ENCODE measurements at regions not wholly inside any gene's neighbourhood (a gene's known extent, or its start where the extent isn't known, plus 50 kb on each side); places are given as distances from the start of the nearest gene placed in this dataset.

- no peak overlapping the region for H2AK5ac ChIP-seq (ENCODE audit: low read depth, low read length)
- no peaks in the 10 kb centered on the region for H3K79me2 ChIP-seq (ENCODE audit: control insufficient read depth in 1 of 2, insufficient read depth in 2 of 2, low read length in 2 of 2)
- no peak overlapping the region for H2AFZ ChIP-seq (ENCODE audit: low read length)
- no peaks in the 10 kb centered on the region for H3K23me2 ChIP-seq (ENCODE audit: low read depth, low read length)
- no peaks in the 10 kb centered on the region for H3K4me1 ChIP-seq (replicated peaks in 1 of 4; ENCODE audit: control insufficient read depth in 3 of 4, insufficient read depth in 4 of 4, low read length in 3 of 4)
- H4K8ac ChIP-seq (ENCODE audit: extremely low read depth, insufficient read depth, low read length): no peak overlapping the region
- WGBS, 2 experiments (ENCODE audit: extremely low coverage in 1 of 2, insufficient coverage in 1 of 2, insufficient read length in 1 of 2, insufficient replicate concordance in 2 of 2, low coverage in 1 of 2, low lambda C conversion rate in 2 of 2, missing lambda C conversion rate in 1 of 2): 91% methylated on average over 4 of the region's 4 CpGs; no CpG with 5 or more reads in 1 of the 2 experiments
- DNase-seq (ENCODE audit: low read depth in 1 of 2, low spot score in 2 of 2) (no peak), FAIRE-seq (no peak)
- no peak overlapping the region for H3K4me2 ChIP-seq (ENCODE audit: insufficient read depth in 1 of 2, low read depth in 2 of 2, low read length in 2 of 2)
- no peak overlapping the region for H3K14ac ChIP-seq (ENCODE audit: insufficient read length)
- CTCF ChIA-PET (ENCODE audit: partially characterized antibody): interaction anchor here (1.3 kb wide), 1 partner anchor 54 kb away, joined by 5 read pairs; no protein-coding TSS in a partner anchor
- POLR2A ChIA-PET (ENCODE audit: partially characterized antibody): no interaction called here
- no peak overlapping the region for H3K27ac ChIP-seq (ENCODE audit: low read depth, low read length)
- H3K4me3 ChIP-seq (ENCODE audit: extremely low read depth in 1 of 4, insufficient read depth in 2 of 4, low read depth in 3 of 4, low read length in 4 of 4): no peak overlapping the region
- no peak overlapping the region for H4K91ac ChIP-seq (replicated peaks; ENCODE audit: insufficient read length, low read length)
- H3K18ac ChIP-seq (ENCODE audit: extremely low read depth, low read length): no peak overlapping the region
- no peak overlapping the region for H3K56ac ChIP-seq (replicated peaks; ENCODE audit: insufficient read length, low read depth, low read length)
- H3K9me3 ChIP-seq (ENCODE audit: insufficient read depth in 2 of 2, low read depth in 1 of 2, low read length in 1 of 2): no peaks in the 10 kb centered on the region
- H3K23ac ChIP-seq (ENCODE audit: insufficient read length): no peak overlapping the region
- no peaks in the 10 kb centered on the region for H3K27me3 ChIP-seq (replicated peaks in 1 of 4; ENCODE audit: control insufficient read depth in 3 of 4, extremely low read depth in 1 of 4, insufficient read depth in 3 of 4, low read length in 3 of 4)
- H3K36me3 ChIP-seq (ENCODE audit: control insufficient read depth in 2 of 4, insufficient read depth in 4 of 4, low read length in 3 of 4): no peaks in the 10 kb centered on the region
- no peak overlapping the region for H2BK5ac ChIP-seq (ENCODE audit: low read depth, low read length)
- H3K9ac ChIP-seq (replicated peaks in 1 of 4; ENCODE audit: extremely low read depth in 1 of 4, low read depth in 3 of 4, low read length in 3 of 4): no peak overlapping the region
- H2BK20ac ChIP-seq (ENCODE audit: low read length): no peak overlapping the region
- no peak overlapping the region for H2BK12ac ChIP-seq (ENCODE audit: low read depth, low read length)
- H4K5ac ChIP-seq (ENCODE audit: insufficient read length, low read depth, low read length): no peak overlapping the region
- no peak overlapping the region for H2BK15ac ChIP-seq (ENCODE audit: low read length)
- H4K20me1 ChIP-seq (replicated peaks in 1 of 2; ENCODE audit: control insufficient read depth in 1 of 2, insufficient read depth in 2 of 2, low read length in 2 of 2): no peaks in the 10 kb centered on the region
- no peak overlapping the region for H2BK120ac ChIP-seq (replicated peaks; ENCODE audit: low read depth, low read length)
- H3K79me1 ChIP-seq (ENCODE audit: low read depth, low read length): no peaks in the 10 kb centered on the region
- no peak overlapping the region for H3K4ac ChIP-seq (replicated peaks; ENCODE audit: insufficient read length, low read depth, low read length)
- TF ChIP-seq TAF7 (optimal IDR thresholded peaks at IDR 0.05; ENCODE audit: borderline replicate concordance, low read depth, low read length) (no peak), SAP30 (IDR thresholded peaks at IDR 0.05; ENCODE audit: insufficient read depth, insufficient replicate concordance, low read length) (no peak), CHD1 (IDR thresholded peaks at IDR 0.05; ENCODE audit: low read depth, low read length) (no peak), CHD2 (IDR thresholded peaks at IDR 0.05; ENCODE audit: low read length) (no peak), TEAD4 (IDR thresholded peaks at IDR 0.05; ENCODE audit: low read depth, low read length) (no peak), HDAC6 (IDR thresholded peaks at IDR 0.05; ENCODE audit: low read depth, low read length) (no peak), KDM1A (IDR thresholded peaks at IDR 0.05; ENCODE audit: borderline replicate concordance, low read length) (no peak), SIN3A (conservative IDR thresholded peaks at IDR 0.05 in 1 of 2, IDR thresholded peaks at IDR 0.05 in 1 of 2; ENCODE audit: low read depth in 1 of 2, low read length in 2 of 2) (no peak), BACH1 (IDR thresholded peaks at IDR 0.05; ENCODE audit: low read length) (no peak), SP4 (IDR thresholded peaks at IDR 0.05; ENCODE audit: low read length) (no peak), RAD21 (IDR thresholded peaks at IDR 0.05 in 1 of 2, conservative IDR thresholded peaks at IDR 0.05 in 1 of 2; ENCODE audit: low read depth in 2 of 2, low read length in 2 of 2) (no peak)
- TF ChIP-seq, protein P1, sequence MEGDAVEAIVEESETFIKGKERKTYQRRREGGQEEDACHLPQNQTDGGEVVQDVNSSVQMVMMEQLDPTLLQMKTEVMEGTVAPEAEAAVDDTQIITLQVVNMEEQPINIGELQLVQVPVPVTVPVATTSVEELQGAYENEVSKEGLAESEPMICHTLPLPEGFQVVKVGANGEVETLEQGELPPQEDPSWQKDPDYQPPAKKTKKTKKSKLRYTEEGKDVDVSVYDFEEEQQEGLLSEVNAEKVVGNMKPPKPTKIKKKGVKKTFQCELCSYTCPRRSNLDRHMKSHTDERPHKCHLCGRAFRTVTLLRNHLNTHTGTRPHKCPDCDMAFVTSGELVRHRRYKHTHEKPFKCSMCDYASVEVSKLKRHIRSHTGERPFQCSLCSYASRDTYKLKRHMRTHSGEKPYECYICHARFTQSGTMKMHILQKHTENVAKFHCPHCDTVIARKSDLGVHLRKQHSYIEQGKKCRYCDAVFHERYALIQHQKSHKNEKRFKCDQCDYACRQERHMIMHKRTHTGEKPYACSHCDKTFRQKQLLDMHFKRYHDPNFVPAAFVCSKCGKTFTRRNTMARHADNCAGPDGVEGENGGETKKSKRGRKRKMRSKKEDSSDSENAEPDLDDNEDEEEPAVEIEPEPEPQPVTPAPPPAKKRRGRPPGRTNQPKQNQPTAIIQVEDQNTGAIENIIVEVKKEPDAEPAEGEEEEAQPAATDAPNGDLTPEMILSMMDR (IDR thresholded peaks at IDR 0.05; ENCODE audit: control extremely low read depth in 1 of 3, insufficient read depth in 1 of 3, low read depth in 1 of 3, low read length in 3 of 3): no peak
Measured at GRCh38 chr2:37468170-37468569, 123.7 kb downstream of the QPCT start.

Data from H1 (cell line).